Uterus (tissue), 2 donors: ENCODE measurements at regions not wholly inside any gene's neighbourhood (a gene's known extent, or its start where the extent isn't known, plus 50 kb on each side); places are given as distances from the start of the nearest gene placed in this dataset.

ENCODE experiments used
- CTCF ChIP-seq, 4 experiments: fragments of 200-600 bp in 2 of 4; fragments of 450-650 bp in 2 of 4; sonication (generic) in 2 of 4; IDR thresholded peaks; one replicate each; pipeline ENCODE4 v1.5.1; 2016 to 2019; ENCODE audit warnings: antibody characterized with exemption in 4 of 4, mild to moderate bottlenecking in 2 of 4, moderate library complexity in 1 of 4
- POLR2A ChIP-seq, 2 donors: fragments of 450-650 bp; IDR thresholded peaks; one replicate each; pipeline ENCODE4 v1.6.1; 2016; ENCODE audit warnings: antibody characterized with exemption in 2 of 2, mild to moderate bottlenecking in 1 of 2, moderate library complexity in 1 of 2

DNA sequence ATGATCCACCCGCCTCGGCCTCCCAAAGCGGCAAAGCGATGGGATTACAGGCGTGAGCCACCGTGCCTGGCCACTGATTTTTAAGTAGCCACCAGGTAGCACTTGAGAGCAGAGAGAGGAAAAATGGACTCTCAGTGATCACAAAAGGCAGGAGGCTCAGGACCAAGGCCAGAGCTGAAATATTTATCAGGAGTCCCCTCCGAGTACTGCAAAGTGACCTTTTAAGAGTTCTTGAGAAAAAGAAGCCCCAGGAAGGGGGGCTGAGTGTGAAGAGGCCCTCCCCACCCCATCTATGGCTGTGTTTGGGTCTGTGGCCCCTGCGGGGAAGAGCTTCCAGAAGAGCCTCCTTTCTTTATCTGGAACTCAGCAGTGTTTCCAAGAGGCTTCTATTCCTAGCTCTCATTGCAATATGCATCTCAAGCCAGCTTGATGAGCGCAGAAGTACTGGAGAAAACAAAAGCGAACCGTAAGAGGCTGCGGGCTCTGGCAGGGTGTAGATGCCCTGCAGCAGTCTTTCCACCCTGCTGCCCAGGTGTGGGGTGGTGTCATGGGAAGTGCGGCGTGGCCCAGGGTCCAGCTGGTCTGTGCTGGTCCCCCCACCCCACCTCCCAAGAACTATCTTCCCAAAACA, 75.5 kb upstream of the CDK20 start:
- TF ChIP-seq POLR2A (IDR thresholded peaks at IDR 0.05) (no peak), CTCF (IDR thresholded peaks at IDR 0.05) (no peak)
